Uterus (tissue), 3 donors: ENCODE measurements at regions not wholly inside any gene's neighbourhood (a gene's known extent, or its start where the extent isn't known, plus 50 kb on each side); places are given as distances from the start of the nearest gene placed in this dataset.

ENCODE experiments used
- DNase-seq, 2 donors: peaks; one replicate each; pipeline ENCODE4 v3.0.0-alpha.2; 2019 to 2020
- H3K27ac ChIP-seq, 2 donors: fragments of 200-600 bp; sonication (generic); 1 replicate in 1 of 2; 2 replicates in 1 of 2; pipeline ENCODE4 v1.5.1; 2016 to 2018
- H3K27me3 ChIP-seq, 2 donors: fragments of 200-600 bp; sonication (generic); one replicate each; pipeline ENCODE4 v1.5.1; 2018 to 2019; ENCODE audit warnings: control low read depth in 1 of 2
- H3K36me3 ChIP-seq, 2 donors: fragments of 200-600 bp; sonication (generic); one replicate each; pipeline ENCODE4 v1.5.1; 2019; ENCODE audit warnings: control low read depth in 1 of 2
- H3K4me1 ChIP-seq, 2 donors: fragments of 200-600 bp; sonication (generic); one replicate each; pipeline ENCODE4 v1.5.1; 2018 to 2019; ENCODE audit warnings: control low read depth in 1 of 2
- H3K4me3 ChIP-seq, 2 donors: fragments of 200-600 bp; sonication (generic); 1 replicate in 1 of 2; 2 replicates in 1 of 2; pipeline ENCODE4 v1.5.1; 2018 to 2019; ENCODE audit warnings: mild to moderate bottlenecking in 1 of 2
- H3K9me3 ChIP-seq, 2 donors: fragments of 200-600 bp; sonication (generic); one replicate each; pipeline ENCODE4 v1.5.1; 2019; ENCODE audit warnings: control low read depth in 1 of 2
- CTCF ChIP-seq, 4 experiments: fragments of 200-600 bp in 2 of 4; fragments of 450-650 bp in 2 of 4; sonication (generic) in 2 of 4; IDR thresholded peaks; one replicate each; pipeline ENCODE4 v1.5.1; 2016 to 2019; ENCODE audit warnings: antibody characterized with exemption in 4 of 4, mild to moderate bottlenecking in 2 of 4, moderate library complexity in 1 of 4
- POLR2A ChIP-seq, 2 donors: fragments of 450-650 bp; IDR thresholded peaks; one replicate each; pipeline ENCODE4 v1.6.1; 2016; ENCODE audit warnings: antibody characterized with exemption in 2 of 2, mild to moderate bottlenecking in 1 of 2, moderate library complexity in 1 of 2
- intact Hi-C: fragments of 100-400 bp; cut with DNase I; formaldehyde crosslinking; loops from one replicate; pipeline ENCODE4 v1.15.1; 2023; ENCODE audit warnings: low total_unique reads
- donor health status: DM: yes; HTN: yes; CAD: no.

DNA sequence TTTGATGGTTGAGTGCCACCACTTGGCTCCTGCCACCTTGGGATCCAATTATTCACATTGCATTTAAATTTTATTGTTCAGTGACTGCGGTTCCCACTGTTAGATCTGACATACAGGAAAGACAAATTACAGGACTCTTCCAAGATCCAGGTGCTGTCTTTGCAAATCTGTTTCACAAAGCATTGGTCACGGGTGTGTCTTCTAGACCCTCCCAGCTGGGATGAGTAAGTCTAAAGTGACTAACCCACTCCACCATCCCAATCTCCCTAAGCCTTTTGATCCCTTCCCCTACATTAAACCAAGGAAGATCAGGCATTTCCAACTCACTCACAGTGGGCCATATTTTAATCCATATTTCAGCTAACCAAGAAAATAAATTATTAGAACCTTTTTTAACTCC is 1016.3 kb upstream of the CTNND2 start:
- Histone ChIP-seq H3K4me3 (no peak overlapping the region), H3K27me3 (no peaks in the 10 kb centered on the region), H3K4me1 (no peaks in the 10 kb centered on the region), H3K27ac (no peak overlapping the region), H3K9me3 (no peaks in the 10 kb centered on the region), H3K36me3 (no peaks in the 10 kb centered on the region)
- DNase-seq = no peak
- intact Hi-C loops = no loop called here
- TF ChIP-seq CTCF (IDR thresholded peaks at IDR 0.05) (no peak), POLR2A (IDR thresholded peaks at IDR 0.05) (no peak)

DNA sequence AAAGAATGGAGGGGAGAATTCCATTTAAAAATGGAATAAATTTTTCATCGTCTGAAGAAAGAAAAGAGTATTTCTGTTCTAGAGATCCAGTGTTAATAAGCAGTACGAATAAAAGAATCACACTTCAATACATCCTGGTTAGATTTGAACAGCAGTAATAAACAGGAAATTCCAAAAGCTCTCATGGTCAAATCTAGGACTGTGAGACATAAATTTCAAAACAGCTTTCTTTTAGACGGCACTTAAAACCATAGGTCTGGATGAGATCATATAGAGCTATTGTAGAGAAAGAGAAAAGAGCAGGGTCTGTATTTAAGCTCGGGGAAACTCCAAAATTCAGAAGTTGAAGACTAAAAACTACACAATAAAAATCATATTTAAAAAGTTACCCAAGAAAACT is 1006.9 kb upstream of the CTNND2 start:
- DNase-seq = no peak
- Histone ChIP-seq H3K4me1 (no peaks in the 10 kb centered on the region), H3K27me3 (no peaks in the 10 kb centered on the region), H3K9me3 (no peaks in the 10 kb centered on the region), H3K27ac (no peak overlapping the region), H3K36me3 (no peaks in the 10 kb centered on the region), H3K4me3 (no peak overlapping the region)
- no peak for TF ChIP-seq CTCF (IDR thresholded peaks at IDR 0.05)
- TF ChIP-seq POLR2A (IDR thresholded peaks at IDR 0.05) = no peak
- intact Hi-C loops = no loop called here

GRCh38 chr5:12910641-12911040 is 1006.4 kb upstream of the CTNND2 start:
- TF ChIP-seq POLR2A (IDR thresholded peaks at IDR 0.05) (no peak), CTCF (IDR thresholded peaks at IDR 0.05) (no peak)
- no peaks in the 10 kb centered on the region for H3K27me3 ChIP-seq
- DNase-seq = no peak
- intact Hi-C loops = no loop called here
- no peaks in the 10 kb centered on the region for H3K9me3 ChIP-seq
- H3K36me3 ChIP-seq = no peaks in the 10 kb centered on the region
- no peak overlapping the region for H3K27ac ChIP-seq
- no peaks in the 10 kb centered on the region for H3K4me1 ChIP-seq
- no peak overlapping the region for H3K4me3 ChIP-seq

GRCh38 chr5:12902611-12903010 is 998.4 kb upstream of the CTNND2 start:
- no peaks in the 10 kb centered on the region for H3K9me3 ChIP-seq
- TF ChIP-seq POLR2A (IDR thresholded peaks at IDR 0.05) (no peak), CTCF (IDR thresholded peaks at IDR 0.05) (no peak)
- H3K27ac ChIP-seq = no peak overlapping the region
- no peak overlapping the region for H3K4me3 ChIP-seq
- intact Hi-C loops = no loop called here
- H3K36me3 ChIP-seq = no peaks in the 10 kb centered on the region
- no peak for DNase-seq
- H3K27me3 ChIP-seq = no peaks in the 10 kb centered on the region
- H3K4me1 ChIP-seq = no peaks in the 10 kb centered on the region

DNA sequence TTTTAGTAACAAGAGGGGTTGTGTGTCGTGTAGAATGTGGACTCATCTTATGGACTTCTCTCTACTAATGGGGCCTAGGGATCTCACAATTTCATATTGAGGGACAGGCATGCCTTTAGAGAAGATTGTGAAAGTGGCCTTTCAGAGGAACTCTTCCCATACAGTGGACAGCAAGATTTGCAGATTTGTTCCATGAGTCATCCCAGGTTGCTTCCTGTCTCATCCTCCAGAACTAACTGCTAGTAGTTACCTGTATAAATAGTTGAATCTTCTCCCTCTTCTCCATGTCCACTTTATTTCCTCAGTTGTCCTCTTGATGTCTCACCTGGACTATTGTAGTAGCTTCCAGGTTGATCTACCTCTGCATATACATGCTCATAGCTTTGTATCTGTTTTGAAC is 997.5 kb upstream of the CTNND2 start:
- Histone ChIP-seq H3K4me3 (no peak overlapping the region), H3K9me3 (no peaks in the 10 kb centered on the region), H3K27ac (no peak overlapping the region), H3K4me1 (no peaks in the 10 kb centered on the region), H3K36me3 (no peaks in the 10 kb centered on the region), H3K27me3 (no peaks in the 10 kb centered on the region)
- intact Hi-C loops = no loop called here
- TF ChIP-seq CTCF (IDR thresholded peaks at IDR 0.05) (no peak), POLR2A (IDR thresholded peaks at IDR 0.05) (no peak)
- no peak for DNase-seq
